Neural progenitor cell (in vitro differentiated cells): ENCODE measurements at regions not wholly inside any gene's neighbourhood (a gene's known extent, or its start where the extent isn't known, plus 50 kb on each side); places are given as distances from the start of the nearest gene placed in this dataset.

ENCODE experiments used
- DNase-seq: peaks from one replicate; pipeline ENCODE4 v3.0.0-alpha.2; 2016; ENCODE audit warnings: low spot score
- H2AFZ ChIP-seq: fragments of 200-600 bp; sonication (generic); replicated peaks from 2 replicates; pipeline ENCODE4 v1.6.1; 2016; ENCODE audit warnings: antibody characterized with exemption
- H3F3A ChIP-seq: fragments of 200-600 bp; sonication (generic); 2 replicates; pipeline ENCODE4 v1.6.1; 2016; ENCODE audit warnings: antibody characterized with exemption, low read depth
- H3K27ac ChIP-seq: fragments of 200-600 bp; sonication (generic); 2 replicates; pipeline ENCODE4 v1.5.1; 2016; ENCODE audit warnings: mild to moderate bottlenecking
- H3K27me3 ChIP-seq: fragments of 200-600 bp; sonication (generic); 2 replicates; pipeline ENCODE4 v1.6.1; 2016; ENCODE audit warnings: mild to moderate bottlenecking, moderate library complexity
- H3K36me3 ChIP-seq: fragments of 200-600 bp; sonication (generic); 2 replicates; pipeline ENCODE4 v1.5.1; 2016
- H3K4me1 ChIP-seq: fragments of 200-600 bp; sonication (generic); 2 replicates; pipeline ENCODE4 v1.6.1; 2016; ENCODE audit warnings: mixed run types
- H3K4me2 ChIP-seq: fragments of 200-600 bp; sonication (generic); 2 replicates; pipeline ENCODE4 v1.6.1; 2016
- H3K4me3 ChIP-seq: fragments of 200-600 bp; sonication (generic); 2 replicates; pipeline ENCODE4 v1.5.1; 2016
- H3K79me2 ChIP-seq: fragments of 200-600 bp; sonication (generic); 2 replicates; pipeline ENCODE4 v1.6.1; 2016; ENCODE audit warnings: low read depth
- H3K9ac ChIP-seq: fragments of 200-600 bp; sonication (generic); 2 replicates; pipeline ENCODE4 v1.6.1; 2016
- H3K9me3 ChIP-seq: fragments of 200-600 bp; sonication (generic); 2 replicates; pipeline ENCODE4 v1.5.1; 2016; ENCODE audit warnings: low read depth
- H4K20me1 ChIP-seq: fragments of 200-600 bp; sonication (generic); 2 replicates; pipeline ENCODE4 v1.6.1; 2016; ENCODE audit warnings: low read depth
- H3K27ac Mint-ChIP-seq: 3 replicates; pipeline ENCODE4 v1.8.0; 2021; ENCODE audit warnings: mixed read lengths
- H3K27me3 Mint-ChIP-seq: 2 replicates; pipeline ENCODE4 v1.8.0; 2022; ENCODE audit warnings: low read depth, mild to moderate bottlenecking, inconsistent platforms, moderate library complexity, mixed read lengths; ENCODE audit not compliant: insufficient read depth
- H3K36me3 Mint-ChIP-seq: 3 replicates; pipeline ENCODE4 v1.8.0; 2021; ENCODE audit warnings: mixed read lengths
- H3K4me1 Mint-ChIP-seq: 3 replicates; pipeline ENCODE4 v1.8.0; 2021; ENCODE audit warnings: mixed read lengths
- H3K4me3 Mint-ChIP-seq: 3 replicates; pipeline ENCODE4 v1.8.0; 2021; ENCODE audit warnings: mild to moderate bottlenecking, moderate library complexity, mixed read lengths
- H3K9me3 Mint-ChIP-seq: 3 replicates; pipeline ENCODE4 v1.8.0; 2020; ENCODE audit warnings: mixed read lengths
- CTCF ChIP-seq: fragments of 200-600 bp; sonication (generic); IDR thresholded peaks from 2 replicates; pipeline ENCODE4 v1.5.1; 2017; ENCODE audit warnings: antibody characterized with exemption, mild to moderate bottlenecking
- EZH2 ChIP-seq: fragments of 200-600 bp; sonication (generic); IDR thresholded peaks from 2 replicates; pipeline ENCODE4 v1.6.1; 2017; ENCODE audit warnings: antibody characterized with exemption, mild to moderate bottlenecking, moderate library complexity
- EZH2phosphoT487 ChIP-seq: fragments of 200-600 bp; sonication (generic); IDR thresholded peaks from 2 replicates; pipeline ENCODE4 v1.6.1; 2017; ENCODE audit warnings: antibody characterized with exemption

- no peaks in the 10 kb centered on the region for H3K4me1 Mint-ChIP-seq
- H3K27me3 ChIP-seq: no peaks in the 10 kb centered on the region
- no peaks in the 10 kb centered on the region for H3K9me3 ChIP-seq
- H3F3A ChIP-seq: no peaks in the 10 kb centered on the region
- no peak overlapping the region for H2AFZ ChIP-seq
- no peak for DNase-seq
- H3K9ac ChIP-seq: no peak overlapping the region
- no peak overlapping the region for H3K4me2 ChIP-seq
- H4K20me1 ChIP-seq: no peaks in the 10 kb centered on the region
- no peak overlapping the region for H3K27ac ChIP-seq
- H3K9me3 Mint-ChIP-seq: no peaks in the 10 kb centered on the region
- no peaks in the 10 kb centered on the region for H3K27me3 Mint-ChIP-seq
- no peaks in the 10 kb centered on the region for H3K36me3 Mint-ChIP-seq
- no peak overlapping the region for H3K4me3 Mint-ChIP-seq
- no peak overlapping the region for H3K27ac Mint-ChIP-seq
- no peak for TF ChIP-seq EZH2
- no peak for TF ChIP-seq EZH2phosphoT487
- no peak for TF ChIP-seq CTCF
- H3K79me2 ChIP-seq: no peaks in the 10 kb centered on the region
- H3K4me3 ChIP-seq: no peak overlapping the region
- H3K36me3 ChIP-seq: no peaks in the 10 kb centered on the region
- no peaks in the 10 kb centered on the region for H3K4me1 ChIP-seq
These were observed 842.1 kb upstream of the INTU start for GRCh38 chr4:126790633-126791032.

- Histone ChIP-seq H3K27ac (no peak overlapping the region), H3K4me2 (no peak overlapping the region), H3K79me2 (no peaks in the 10 kb centered on the region), H3K27me3 (no peaks in the 10 kb centered on the region), H3K9me3 (no peaks in the 10 kb centered on the region), H2AFZ (no peak overlapping the region), H3K9ac (no peak overlapping the region), H3K4me3 (no peak overlapping the region), H4K20me1 (no peaks in the 10 kb centered on the region), H3K36me3 (no peaks in the 10 kb centered on the region), H3F3A (no peaks in the 10 kb centered on the region), H3K4me1 (no peaks in the 10 kb centered on the region)
- no peak for DNase-seq
- H3K4me1 Mint-ChIP-seq: no peaks in the 10 kb centered on the region
- H3K9me3 Mint-ChIP-seq: no peaks in the 10 kb centered on the region
- no peak overlapping the region for H3K4me3 Mint-ChIP-seq
- no peaks in the 10 kb centered on the region for H3K27me3 Mint-ChIP-seq
- no peak overlapping the region for H3K27ac Mint-ChIP-seq
- no peak for TF ChIP-seq EZH2phosphoT487
- no peak for TF ChIP-seq CTCF
- TF ChIP-seq EZH2: no peak
- H3K36me3 Mint-ChIP-seq: no peaks in the 10 kb centered on the region
These were observed 838.4 kb upstream of the INTU start for GRCh38 chr4:126794363-126794762.

- Histone ChIP-seq H3K4me1 (no peaks in the 10 kb centered on the region), H3K79me2 (no peaks in the 10 kb centered on the region), H3K9me3 (no peaks in the 10 kb centered on the region), H3K4me3 (no peak overlapping the region), H2AFZ (no peak overlapping the region), H3K4me2 (no peak overlapping the region), H3K27ac (no peak overlapping the region), H3K36me3 (no peaks in the 10 kb centered on the region), H4K20me1 (no peaks in the 10 kb centered on the region), H3K27me3 (no peaks in the 10 kb centered on the region), H3K9ac (no peak overlapping the region), H3F3A (no peaks in the 10 kb centered on the region)
- Mint-ChIP-seq H3K27me3 (no peaks in the 10 kb centered on the region), H3K27ac (no peak overlapping the region), H3K4me1 (no peaks in the 10 kb centered on the region), H3K9me3 (no peaks in the 10 kb centered on the region), H3K4me3 (no peak overlapping the region), H3K36me3 (no peaks in the 10 kb centered on the region)
- TF ChIP-seq EZH2phosphoT487: no peak
- no peak for TF ChIP-seq EZH2
- TF ChIP-seq CTCF: no peak
- DNase-seq: no peak
These were observed 834.5 kb upstream of the INTU start for GRCh38 chr4:126798214-126798613.

GRCh38 chr4:126799416-126799815 lies 833.3 kb upstream of the INTU start:
- Histone ChIP-seq H3K36me3 (no peaks in the 10 kb centered on the region), H3K79me2 (no peaks in the 10 kb centered on the region), H3K4me1 (no peaks in the 10 kb centered on the region), H3K27me3 (no peaks in the 10 kb centered on the region), H3K4me2 (no peak overlapping the region), H2AFZ (no peak overlapping the region), H3F3A (no peaks in the 10 kb centered on the region), H3K27ac (no peak overlapping the region), H3K9me3 (no peaks in the 10 kb centered on the region), H3K4me3 (no peak overlapping the region), H3K9ac (no peak overlapping the region), H4K20me1 (no peaks in the 10 kb centered on the region)
- no peaks in the 10 kb centered on the region for H3K27me3 Mint-ChIP-seq
- H3K4me3 Mint-ChIP-seq: no peak overlapping the region
- H3K27ac Mint-ChIP-seq: no peak overlapping the region
- H3K4me1 Mint-ChIP-seq: no peaks in the 10 kb centered on the region
- no peaks in the 10 kb centered on the region for H3K9me3 Mint-ChIP-seq
- no peaks in the 10 kb centered on the region for H3K36me3 Mint-ChIP-seq
- TF ChIP-seq EZH2phosphoT487: no peak
- no peak for DNase-seq
